ENCODE measurements at regions not wholly inside any gene's neighbourhood (a gene's known extent, or its start where the extent isn't known, plus 50 kb on each side); places are given as distances from the start of the nearest gene placed in this dataset.

GRCh38 chr15:62495670-62496614 lies 330.9 kb upstream of the C2CD4B start:
- peak; percentile 97 for DNase-seq (ENCODE audit: low read depth)
- H3K4me3 ChIP-seq (ENCODE audit: control insufficient read depth, low read depth, low read length), result no peak overlapping the region
- no peak for TF ChIP-seq CTCF (conservative IDR thresholded peaks at IDR 0.05; ENCODE audit: control insufficient read depth, insufficient read depth, low read depth, low read length)

GRCh38 chr15:62497356-62497755 lies 332.3 kb upstream of the C2CD4B start:
- TF ChIP-seq CTCF (conservative IDR thresholded peaks at IDR 0.05; ENCODE audit: control insufficient read depth, insufficient read depth, low read depth, low read length), result no peak

GRCh38 chr15:62498278-62498677 lies 333.2 kb upstream of the C2CD4B start:
- DNase-seq (ENCODE audit: low read depth), result no peak
- no peak overlapping the region for H3K4me3 ChIP-seq (ENCODE audit: control insufficient read depth, low read depth, low read length)
- TF ChIP-seq CTCF (conservative IDR thresholded peaks at IDR 0.05; ENCODE audit: control insufficient read depth, insufficient read depth, low read depth, low read length), result no peak

More at GRCh38 chr15:62497356-62497755, 332.3 kb upstream of the C2CD4B start:
- no peak overlapping the region for H3K4me3 ChIP-seq (ENCODE audit: control insufficient read depth, low read depth, low read length)
- DNase-seq (ENCODE audit: low read depth), result peak; percentile 44

GRCh38 chr15:62498712-62499111 lies 333.6 kb upstream of the C2CD4B start:
- TF ChIP-seq CTCF (conservative IDR thresholded peaks at IDR 0.05; ENCODE audit: control insufficient read depth, insufficient read depth, low read depth, low read length), result no peak

GRCh38 chr15:62500325-62500724 lies 335.2 kb upstream of the C2CD4B start:
- DNase-seq (ENCODE audit: low read depth), result no peak
- TF ChIP-seq CTCF (conservative IDR thresholded peaks at IDR 0.05; ENCODE audit: control insufficient read depth, insufficient read depth, low read depth, low read length), result no peak
- H3K4me3 ChIP-seq (ENCODE audit: control insufficient read depth, low read depth, low read length), result no peak overlapping the region

More at GRCh38 chr15:62498712-62499111, 333.6 kb upstream of the C2CD4B start:
- DNase-seq (ENCODE audit: low read depth), result no peak
- H3K4me3 ChIP-seq (ENCODE audit: control insufficient read depth, low read depth, low read length), result no peak overlapping the region

GRCh38 chr15:62502451-62502850 lies 337.4 kb upstream of the C2CD4B start:
- no peak for TF ChIP-seq CTCF (conservative IDR thresholded peaks at IDR 0.05; ENCODE audit: control insufficient read depth, insufficient read depth, low read depth, low read length)
- no peak overlapping the region for H3K4me3 ChIP-seq (ENCODE audit: control insufficient read depth, low read depth, low read length)
- DNase-seq (ENCODE audit: low read depth), result peak; percentile 73
